Ramos (cell line): ENCODE measurements at regions not wholly inside any gene's neighbourhood (a gene's known extent, or its start where the extent isn't known, plus 50 kb on each side); places are given as distances from the start of the nearest gene placed in this dataset.

Experiments used
- in situ Hi-C: fragments of 300-500 bp; cut with MboI; formaldehyde crosslinking; loops from one replicate; pipeline ENCODE4 v1.14.3; 2022; ENCODE audit warnings: low sequenced_read_pairs; ENCODE audit not compliant: unreplicated experiment

DNA sequence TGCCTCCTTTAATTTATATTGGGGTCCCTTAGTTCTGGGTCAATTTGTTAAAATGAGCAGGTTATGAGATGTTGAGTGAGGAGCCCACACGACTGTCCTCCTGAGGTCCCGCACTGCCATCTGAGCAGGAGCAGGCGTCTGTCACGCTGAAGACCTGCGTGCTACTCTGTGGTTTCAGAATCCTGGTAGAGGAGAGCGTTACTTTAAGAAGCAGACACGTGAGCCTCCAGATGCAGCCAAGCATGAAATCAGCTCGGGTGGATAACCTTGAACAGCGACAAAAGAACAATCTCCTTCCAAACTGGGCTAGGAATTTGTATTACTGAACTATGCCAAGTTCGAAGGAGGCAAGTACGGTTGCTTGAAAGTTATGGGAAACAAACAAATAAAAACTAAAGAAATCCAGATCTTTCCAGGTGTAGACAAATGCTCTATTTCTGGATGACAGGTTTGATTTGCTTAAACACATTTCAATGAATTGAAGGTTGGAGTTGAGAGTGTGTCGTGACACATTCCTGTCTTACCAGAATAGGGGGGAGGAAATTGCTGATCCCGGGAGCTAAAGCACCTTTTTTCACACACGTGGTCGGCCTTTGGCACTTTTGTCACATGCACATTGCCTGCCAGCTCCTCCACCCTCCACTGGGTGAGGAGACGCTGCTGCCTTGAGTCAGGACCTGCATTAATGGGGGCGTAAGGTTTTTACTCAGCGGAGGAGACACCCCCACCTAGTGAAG, 945.5 kb upstream of the SLC10A2 start:
- in situ Hi-C loops: no loop called here

DNA sequence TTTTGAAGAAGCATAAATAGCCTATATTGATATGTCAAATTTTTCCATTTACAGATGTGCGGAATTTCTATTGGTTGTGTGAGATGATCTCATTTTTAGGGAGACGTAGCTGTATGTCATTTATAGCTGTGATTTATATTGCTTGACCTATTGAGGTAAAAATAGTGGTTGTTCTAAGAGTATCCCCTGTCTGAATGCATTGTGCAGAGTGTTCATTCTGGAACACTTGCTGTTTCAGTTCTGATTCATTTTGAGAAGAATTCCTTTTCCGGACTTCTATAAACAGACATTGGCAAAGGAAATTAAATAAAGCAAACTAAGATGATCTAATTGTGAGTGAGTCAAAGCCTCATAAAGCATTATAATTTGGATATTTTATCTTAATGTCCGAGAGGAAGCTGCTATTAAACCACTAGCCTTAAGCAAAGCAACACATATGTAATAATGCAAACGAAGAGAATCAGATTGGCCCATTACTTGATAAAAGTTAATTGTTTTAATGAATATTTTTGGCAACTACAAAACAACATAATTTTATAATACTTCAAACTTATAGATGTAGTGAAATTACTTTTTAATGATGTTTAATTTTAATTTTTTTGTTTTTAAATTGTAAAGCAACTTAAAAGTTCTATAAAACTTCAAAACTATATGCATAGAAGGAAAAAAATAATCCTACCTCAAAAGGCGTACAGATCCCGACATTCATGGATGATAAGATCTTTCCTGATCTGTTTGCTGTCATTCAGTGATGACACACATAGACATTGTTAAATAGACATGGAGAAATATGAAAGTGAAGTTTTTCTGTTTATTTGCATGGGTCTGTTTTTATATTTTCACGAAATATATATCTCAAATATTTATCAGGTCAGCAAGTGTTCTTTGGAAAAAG, 942.6 kb upstream of the SLC10A2 start:
- in situ Hi-C loops: no loop called here

DNA sequence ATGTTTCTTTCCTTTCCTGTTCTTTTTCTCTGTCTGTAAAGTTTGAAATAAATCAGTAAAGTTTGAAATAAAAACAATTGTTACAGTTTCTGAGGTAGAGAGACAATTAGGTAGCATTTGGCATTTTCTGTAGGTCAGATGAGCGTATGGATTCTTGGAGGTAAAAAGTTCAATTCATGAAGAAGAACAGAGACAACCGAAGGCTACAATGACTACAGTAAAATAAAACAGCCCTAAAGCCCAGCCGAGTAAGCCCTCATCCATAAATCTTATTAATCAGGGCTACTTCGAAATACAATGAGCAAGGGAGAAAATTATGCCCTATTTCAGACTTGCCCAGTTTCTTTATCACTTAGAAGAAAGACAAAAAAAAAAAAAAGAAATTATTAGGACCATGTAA, 941.9 kb upstream of the SLC10A2 start:
- in situ Hi-C loops: no loop called here

DNA sequence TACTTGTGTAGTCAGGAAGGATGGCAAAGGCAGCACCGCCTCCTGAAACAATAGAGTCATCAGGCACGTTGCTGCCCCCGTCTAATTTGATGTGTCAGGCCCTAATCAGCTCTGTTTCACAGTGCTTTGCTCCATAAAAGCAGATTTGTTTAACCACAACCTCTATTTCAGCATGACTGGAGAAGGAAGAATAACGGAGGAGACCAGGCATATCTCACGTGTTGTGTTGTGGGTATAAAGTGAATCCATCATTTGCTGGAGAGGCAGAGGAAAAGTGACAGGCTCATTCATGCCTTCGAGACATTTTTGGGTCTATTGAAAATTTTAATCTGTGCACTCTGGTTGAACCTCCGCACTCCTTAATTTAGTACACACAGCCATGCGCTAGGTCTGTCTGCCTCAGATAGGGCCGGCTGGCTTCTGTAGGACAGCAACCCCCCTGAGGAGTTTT, 940.4 kb upstream of the SLC10A2 start:
- in situ Hi-C loops: no loop called here

DNA sequence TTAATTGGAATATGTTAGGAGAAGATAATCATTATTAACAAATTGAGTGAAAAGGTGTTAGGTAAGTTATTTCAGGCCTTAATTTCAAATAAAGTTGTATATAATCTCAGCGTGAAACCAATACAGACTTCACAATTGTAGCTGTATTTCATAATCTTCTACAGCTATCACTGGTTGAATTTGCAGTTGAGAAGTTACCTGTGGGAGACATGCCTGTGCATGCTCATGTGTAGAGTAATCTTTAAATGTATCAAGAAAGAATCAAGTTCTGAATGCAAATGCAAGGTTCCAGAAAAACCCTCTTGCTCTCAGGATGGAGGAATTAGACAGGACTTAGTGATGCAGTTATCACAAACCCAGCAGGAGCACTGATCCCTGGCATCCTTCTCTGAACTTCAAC, 938.4 kb upstream of the SLC10A2 start:
- in situ Hi-C loops: no loop called here

DNA sequence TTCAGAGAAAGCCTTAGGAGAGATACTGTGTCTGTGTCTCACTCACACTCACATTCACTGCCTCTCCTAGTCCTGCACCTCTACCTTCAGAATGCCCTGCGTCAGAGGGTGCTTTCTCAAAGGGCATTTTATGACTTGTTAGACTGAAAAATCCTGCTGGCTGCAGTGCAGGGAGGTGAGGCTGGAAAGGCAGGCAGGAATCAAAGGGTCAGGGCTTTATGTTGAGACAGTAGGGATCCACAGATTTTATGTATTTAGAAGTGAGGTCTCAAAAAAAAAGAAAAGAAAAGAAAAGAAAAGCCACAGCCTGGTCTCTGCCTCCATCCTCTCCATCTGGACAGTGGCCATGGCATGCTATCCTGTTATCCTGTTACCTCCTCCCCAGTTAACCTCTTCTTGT, 936.0 kb upstream of the SLC10A2 start:
- in situ Hi-C loops: no loop called here

DNA sequence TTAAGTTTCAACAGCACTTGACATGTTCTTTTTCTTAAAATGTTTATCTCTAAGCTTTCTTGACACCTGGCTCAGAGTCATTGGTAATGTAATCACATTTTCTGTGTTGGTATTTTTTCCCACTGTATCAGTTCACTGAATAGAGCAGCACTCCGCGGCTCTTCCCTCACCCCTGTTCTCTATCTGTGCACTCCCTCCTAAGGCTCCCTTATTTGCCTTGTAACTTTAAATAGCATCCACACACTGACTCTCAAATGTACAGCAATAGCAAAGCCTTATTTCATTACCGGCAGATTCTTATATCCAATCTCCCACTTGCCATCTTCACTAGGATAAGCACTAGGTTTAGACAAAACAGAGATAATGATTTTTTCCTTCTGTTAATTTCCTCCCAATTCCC, 935.5 kb upstream of the SLC10A2 start:
- in situ Hi-C loops: no loop called here

DNA sequence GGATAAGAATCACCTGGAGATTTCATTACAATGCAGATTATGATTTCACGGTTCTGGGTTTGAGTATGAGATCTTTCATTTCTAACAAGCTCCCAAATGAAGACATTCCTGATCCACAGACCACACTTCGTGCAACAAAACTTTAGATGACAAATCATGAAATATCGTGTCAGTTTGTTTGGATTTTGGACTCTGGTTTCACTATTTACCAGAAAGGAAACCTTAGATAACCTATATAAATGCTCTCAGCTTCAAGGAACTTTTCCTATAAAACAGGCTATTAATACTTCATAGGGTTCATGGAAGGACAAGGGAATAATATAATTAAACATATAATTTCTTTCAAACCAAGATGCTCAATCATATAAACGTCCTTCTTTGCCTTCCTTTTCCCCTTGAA, 930.5 kb upstream of the SLC10A2 start:
- in situ Hi-C loops: no loop called here

DNA sequence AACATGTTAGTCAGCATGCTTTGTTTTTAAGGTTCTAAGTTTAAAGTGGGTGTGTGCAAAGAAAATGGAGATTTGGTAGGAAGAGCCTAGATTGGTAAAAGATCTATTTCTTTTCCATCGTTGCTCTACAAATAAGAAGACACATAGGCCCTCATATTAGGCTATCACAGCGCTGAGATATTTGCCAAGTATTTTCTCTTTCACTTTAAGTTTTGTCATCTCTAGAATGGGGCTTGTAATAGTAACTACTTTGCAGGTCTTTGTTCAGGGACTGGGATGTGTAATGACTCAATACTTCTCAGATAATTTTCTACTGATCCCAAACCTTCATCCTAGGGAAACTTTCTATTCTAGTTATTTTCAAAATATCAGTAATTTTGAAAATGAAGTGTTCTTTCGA, 917.7 kb upstream of the SLC10A2 start:
- in situ Hi-C loops: no loop called here

DNA sequence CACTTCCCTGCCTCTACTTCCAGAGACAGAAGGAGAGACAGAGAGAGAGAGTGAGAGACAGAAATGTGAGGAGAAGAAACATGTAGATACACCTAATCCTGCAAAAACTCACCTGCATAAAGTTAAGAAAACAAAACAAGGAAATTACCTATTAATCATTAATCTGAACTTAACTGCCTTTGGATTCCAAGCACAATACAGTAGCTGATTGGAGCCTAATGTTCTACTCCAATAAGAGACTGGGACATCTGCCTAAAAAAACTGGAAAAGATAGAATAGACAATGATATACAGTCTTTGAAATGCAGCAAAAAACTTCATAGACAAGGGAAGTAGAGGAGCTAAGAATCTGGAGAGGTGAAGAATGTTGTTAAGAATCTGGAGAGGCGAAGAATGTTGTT, 910.2 kb upstream of the SLC10A2 start:
- in situ Hi-C loops: no loop called here

DNA sequence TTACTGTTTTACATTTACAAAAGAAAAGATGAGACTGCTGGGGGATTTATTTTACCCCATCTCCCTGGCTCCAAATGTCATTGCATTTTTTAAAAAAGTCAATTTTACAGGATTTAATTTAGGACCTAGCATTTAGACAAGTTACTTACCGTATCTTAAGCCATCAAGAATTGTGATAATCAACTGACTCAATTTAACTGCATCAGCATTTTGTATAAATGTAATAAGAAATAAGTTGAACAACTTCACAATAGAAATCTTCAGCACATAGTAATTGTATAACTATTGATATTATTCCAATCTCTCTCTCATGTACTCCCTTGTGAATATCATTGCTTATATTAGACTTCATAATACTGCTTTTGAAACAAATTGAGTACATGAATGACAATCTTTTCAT, 907.5 kb upstream of the SLC10A2 start:
- in situ Hi-C loops: no loop called here

DNA sequence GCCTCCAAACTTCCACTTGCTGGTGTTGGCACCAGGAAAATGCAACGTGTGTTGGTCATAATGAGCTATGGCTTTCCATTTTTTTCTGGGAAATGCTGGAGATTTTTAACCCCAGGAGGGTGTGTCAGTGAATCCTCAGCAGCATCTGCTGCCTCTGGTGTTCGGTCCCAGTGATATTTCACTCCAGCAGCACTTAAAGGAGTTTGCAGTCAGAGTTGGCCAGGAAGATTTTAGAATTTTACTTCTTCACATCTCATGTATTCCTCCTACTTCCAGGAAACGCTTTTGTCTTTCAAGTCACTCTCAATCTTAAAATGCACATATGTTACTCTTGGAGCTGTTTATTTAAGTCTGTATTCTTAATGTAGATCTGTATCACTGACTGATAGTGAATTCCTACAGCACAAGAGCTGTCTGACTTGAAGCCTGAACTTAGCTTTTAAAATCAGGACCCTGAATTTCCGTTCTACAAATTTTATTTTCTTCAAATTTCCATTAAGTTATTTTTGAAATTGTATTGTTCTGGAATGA, 903.4 kb upstream of the SLC10A2 start:
- in situ Hi-C loops: no loop called here

DNA sequence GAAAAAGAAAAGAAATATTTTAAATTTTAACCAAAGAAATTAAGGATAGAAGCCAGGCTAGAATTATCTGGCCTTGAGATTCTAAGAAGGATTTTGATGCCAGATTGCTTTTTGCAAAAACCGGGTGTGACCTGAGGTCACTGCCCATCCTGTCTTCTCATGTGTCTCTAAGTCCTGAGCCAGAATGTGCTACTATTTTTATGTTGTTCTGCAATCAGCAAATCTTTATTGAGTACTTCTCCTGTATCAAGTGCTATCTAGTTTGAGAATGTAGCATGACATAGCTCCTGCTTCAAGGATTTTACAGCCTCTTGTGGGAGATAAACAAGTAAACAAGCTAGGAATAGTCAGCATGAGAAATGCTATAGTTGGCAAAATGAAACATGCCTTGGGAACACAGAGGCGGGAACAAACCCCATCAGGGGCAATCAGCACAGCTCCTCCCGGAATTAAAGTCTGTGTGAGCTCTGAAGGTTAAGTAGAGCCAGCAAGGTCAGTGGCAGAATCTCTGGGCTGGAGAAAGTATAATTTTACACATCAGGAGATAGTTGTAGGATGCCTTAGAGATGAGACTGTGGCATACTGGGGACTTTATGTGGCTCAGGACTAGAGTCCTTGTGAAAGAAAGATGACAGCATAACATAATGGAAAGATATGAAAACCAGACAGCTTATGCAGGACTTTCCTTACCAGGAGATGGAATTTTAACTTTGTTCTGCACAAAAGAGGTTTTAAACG, 899.5 kb upstream of the SLC10A2 start:
- in situ Hi-C loops: no loop called here

DNA sequence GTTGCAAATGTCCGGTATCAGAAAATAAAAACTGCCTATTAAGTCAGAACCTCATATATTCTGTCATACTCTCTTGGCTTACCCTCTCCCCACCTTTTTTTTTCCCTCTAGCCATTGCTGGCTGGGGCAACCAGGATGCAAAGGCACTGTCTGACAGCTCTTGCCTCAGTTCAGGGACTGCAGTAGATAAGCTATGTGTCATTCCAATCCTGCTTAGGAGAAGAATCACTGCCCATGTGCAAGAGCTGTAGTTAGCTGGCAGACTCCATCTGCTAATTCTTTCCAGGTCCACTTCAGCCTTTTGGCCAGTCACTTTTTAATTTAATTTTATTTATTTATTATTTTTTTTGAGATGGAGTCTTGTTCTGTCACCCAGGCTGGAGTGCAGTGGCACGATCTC, 895.6 kb upstream of the SLC10A2 start:
- in situ Hi-C loops: no loop called here

DNA sequence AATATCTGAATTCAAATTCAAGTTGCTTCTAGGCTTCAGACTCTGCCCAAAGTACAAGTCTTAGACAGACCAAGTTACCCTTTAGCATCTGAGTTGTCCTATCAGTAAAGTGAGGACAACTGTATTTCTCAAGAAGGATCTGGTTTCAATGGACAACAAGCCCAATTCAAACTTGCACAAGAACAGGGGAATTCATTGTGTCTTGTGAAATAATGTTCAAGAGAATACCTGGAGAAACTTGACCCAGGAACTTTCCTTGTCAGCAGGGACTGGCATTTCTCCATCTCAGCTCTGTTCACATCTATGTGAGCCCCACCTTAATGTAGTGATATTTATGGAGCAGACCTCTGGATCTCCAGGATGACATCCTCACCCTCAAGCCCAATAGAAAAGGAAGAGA, 894.9 kb upstream of the SLC10A2 start:
- in situ Hi-C loops: no loop called here

DNA sequence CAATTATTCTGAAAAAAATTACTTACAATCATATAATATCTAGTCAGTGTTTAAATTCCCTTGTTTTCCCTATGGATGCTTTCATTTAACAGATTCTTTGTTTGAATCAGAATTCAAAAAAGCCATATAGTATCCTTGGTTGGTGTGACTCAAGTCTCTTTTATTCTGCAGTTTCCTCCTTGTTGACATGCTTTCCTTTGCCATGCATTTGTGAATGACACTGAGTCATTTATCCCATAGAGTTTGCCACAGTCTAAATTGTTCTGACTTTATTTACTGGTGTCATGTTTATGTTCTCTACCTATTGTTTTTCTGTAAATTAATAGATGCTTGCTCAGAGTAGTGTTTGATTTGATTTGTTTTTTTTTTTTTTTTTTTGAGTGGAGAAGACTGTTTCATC, 893.8 kb upstream of the SLC10A2 start:
- in situ Hi-C loops: no loop called here

DNA sequence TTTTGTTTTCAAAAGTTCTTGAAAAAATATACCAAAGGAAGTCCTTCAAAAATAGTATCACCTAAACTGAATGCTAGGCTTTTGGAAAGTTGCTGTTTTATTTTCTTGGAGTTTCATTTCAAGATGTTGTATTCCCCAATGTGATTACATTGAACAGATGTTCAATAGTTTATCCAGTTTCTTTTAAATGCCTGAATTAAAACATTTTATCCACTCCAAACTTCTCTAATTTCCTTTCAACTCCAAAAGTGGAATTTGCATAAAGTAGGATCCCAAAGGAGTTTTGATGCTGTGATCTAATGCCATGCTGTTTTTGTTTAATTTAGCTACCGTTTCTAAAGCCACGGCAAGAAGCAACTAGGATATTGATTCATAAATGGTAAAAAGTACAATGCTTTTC, 892.5 kb upstream of the SLC10A2 start:
- in situ Hi-C loops: no loop called here

DNA sequence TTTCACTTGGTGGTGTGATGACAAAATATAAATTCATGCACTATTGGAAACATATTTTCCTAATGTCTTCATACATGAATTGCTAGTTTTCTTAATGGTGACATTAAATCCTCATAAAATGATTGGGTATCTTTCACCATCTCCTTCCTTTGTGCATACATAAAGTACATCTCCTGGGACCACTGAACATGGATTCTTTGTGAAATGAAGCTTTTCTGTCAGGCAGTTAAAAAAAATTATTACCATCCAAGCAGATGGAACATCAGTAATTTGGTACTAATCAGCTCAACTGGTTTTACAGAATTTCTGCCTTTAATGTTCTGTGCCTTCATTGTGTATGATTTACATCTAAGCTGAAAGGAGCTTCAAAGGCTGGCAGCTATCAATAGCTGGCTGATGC, 891.7 kb upstream of the SLC10A2 start:
- in situ Hi-C loops: no loop called here

DNA sequence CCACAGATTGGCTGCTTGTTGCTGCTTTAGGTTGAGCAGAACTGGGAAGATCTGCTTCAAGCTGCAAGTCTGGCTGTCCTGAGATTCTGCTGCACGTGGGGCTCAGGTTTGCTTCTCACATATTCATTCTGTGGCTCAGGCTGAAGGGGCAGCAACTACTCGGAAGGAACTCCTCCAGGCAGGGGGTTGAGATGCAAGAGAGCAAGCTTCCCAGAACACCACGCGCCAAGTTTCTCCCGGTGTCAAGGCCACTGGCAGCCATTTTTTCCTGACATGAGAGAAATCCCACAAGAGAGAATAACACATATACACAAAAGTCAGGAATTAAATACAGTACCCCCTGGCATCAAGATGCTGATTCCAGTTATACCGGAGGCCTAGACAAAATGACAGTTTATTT, 887.6 kb upstream of the SLC10A2 start:
- in situ Hi-C loops: no loop called here

DNA sequence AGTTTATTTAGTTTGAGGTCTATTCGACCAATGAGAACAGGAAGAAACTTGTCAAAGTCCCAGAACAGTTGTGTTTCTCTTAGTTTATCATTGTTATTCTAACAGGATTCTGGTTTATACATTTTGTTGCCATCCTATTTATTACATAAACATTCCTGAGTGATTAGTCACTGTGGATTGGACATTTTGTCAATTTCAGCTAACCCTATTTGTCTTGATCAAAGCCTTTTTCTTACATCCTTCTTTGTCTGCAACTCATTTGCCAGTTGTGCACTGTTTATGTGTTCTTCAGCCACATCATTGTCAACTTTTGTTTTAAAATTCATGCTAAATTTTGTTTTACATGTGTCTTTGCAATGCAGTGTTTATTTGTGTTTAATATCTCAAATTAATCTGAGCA, 886.0 kb upstream of the SLC10A2 start:
- in situ Hi-C loops: no loop called here

DNA sequence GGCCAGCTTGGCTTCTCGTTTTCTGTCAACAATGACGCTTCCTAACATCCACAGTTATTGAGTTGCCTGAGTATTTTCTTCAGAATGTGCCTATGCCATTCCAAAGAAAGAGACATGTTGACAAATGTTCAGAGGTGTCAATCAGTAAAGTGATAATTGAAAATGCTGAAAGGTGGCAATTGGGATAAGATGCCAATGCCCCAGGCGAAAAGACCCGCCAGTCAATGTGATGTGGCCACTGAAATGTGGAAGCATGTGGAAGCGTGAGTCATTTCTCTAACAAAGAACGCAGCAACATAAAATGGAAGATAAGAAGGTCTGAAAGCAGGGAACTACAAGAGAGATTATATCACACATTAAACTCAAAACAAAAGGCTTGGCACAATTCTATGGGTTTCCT, 882.2 kb upstream of the SLC10A2 start:
- in situ Hi-C loops: no loop called here
